ENCODE measurements at regions not wholly inside any gene's neighbourhood (a gene's known extent, or its start where the extent isn't known, plus 50 kb on each side); places are given as distances from the start of the nearest gene placed in this dataset.

DNA sequence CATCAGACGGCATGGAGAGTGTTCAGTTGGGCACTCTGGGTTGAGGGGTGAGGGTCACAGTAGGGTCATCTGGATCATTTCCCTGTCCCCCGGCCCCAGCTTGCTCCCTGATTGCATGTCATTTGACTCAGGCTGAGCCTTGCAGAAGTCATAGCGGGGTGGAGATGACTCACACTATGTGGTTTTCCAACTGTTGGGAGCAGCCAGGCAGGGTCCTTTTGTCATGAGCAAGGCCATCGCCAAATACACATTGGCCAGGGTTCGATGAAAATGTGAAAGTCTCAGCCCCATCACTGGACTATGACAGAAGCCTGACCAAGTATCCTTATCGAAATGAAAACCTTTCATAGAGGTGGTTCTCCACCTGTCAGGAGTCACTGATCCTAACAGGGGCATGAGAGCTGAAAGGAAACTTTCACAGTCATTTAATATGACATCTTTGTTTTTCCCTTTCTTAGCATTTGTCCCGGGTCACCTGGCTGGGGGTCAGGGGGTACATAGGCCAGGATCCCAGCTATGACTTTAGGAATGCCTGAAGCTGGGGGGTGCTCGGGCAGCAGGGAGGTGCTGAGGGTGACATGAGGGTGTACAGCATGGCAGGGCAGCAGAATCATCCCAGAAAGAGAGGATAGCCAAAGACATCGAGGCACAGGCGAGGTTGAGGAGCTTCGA, 70.2 kb upstream of the CD93 start:
- TF ChIP-seq, protein P1, sequence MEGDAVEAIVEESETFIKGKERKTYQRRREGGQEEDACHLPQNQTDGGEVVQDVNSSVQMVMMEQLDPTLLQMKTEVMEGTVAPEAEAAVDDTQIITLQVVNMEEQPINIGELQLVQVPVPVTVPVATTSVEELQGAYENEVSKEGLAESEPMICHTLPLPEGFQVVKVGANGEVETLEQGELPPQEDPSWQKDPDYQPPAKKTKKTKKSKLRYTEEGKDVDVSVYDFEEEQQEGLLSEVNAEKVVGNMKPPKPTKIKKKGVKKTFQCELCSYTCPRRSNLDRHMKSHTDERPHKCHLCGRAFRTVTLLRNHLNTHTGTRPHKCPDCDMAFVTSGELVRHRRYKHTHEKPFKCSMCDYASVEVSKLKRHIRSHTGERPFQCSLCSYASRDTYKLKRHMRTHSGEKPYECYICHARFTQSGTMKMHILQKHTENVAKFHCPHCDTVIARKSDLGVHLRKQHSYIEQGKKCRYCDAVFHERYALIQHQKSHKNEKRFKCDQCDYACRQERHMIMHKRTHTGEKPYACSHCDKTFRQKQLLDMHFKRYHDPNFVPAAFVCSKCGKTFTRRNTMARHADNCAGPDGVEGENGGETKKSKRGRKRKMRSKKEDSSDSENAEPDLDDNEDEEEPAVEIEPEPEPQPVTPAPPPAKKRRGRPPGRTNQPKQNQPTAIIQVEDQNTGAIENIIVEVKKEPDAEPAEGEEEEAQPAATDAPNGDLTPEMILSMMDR (optimal IDR thresholded peaks at IDR 0.05 in 1 of 3, IDR thresholded peaks at IDR 0.05 in 1 of 3, conservative IDR thresholded peaks at IDR 0.05 in 1 of 3; ENCODE audit: extremely low read depth in 1 of 3, insufficient read depth in 2 of 3, low read length in 3 of 3), result no peak
- TF ChIP-seq EZH2 (IDR thresholded peaks at IDR 0.05; ENCODE audit: low read length), result no peak

Measured in keratinocyte (primary cell).